Endothelial cell of umbilical vein (primary cell): ENCODE measurements at regions not wholly inside any gene's neighbourhood (a gene's known extent, or its start where the extent isn't known, plus 50 kb on each side); places are given as distances from the start of the nearest gene placed in this dataset.

Experiments used
- BruUV-seq: library from RNA; stranded (reverse); fragments of 400-500 nt; replicated peaks from 2 replicates; lab custom pipeline; 2021; lab: Mats Ljungman, UMichigan
- CTCF ChIA-PET: fragments of 300-600, 350-600 bp; sonication (Branson Sonifier 250); formaldehyde crosslinking; loops from one replicate; lab custom pipeline; 2021; ENCODE audit warnings: antibody characterized with exemption, inconsistent platforms; lab: Charles Lee
- POLR2A ChIA-PET: fragments of 300-600, 350-600 bp; sonication (Branson Sonifier 250); formaldehyde crosslinking; loops from one replicate; lab custom pipeline; 2021; ENCODE audit warnings: antibody characterized with exemption, inconsistent platforms; lab: Charles Lee
- DNase-seq: peaks from one replicate; pipeline ENCODE4 v3.0.0-alpha.2; 2011; ENCODE audit warnings: low read depth, low spot score
- FAIRE-seq: peaks from 2 replicates; lab custom pipeline; 2011; peaks lifted over from hg19 to GRCh38; lab: Jason Lieb, UNC
- H2AFZ ChIP-seq: 2 replicates; pipeline ENCODE4 v1.6.0; 2012; ENCODE audit warnings: low read depth, low read length, control low read depth, inconsistent platforms
- H3K27ac ChIP-seq: 2 replicates; pipeline ENCODE4 v1.5.1; 2011; ENCODE audit warnings: low read depth, mild to moderate bottlenecking, control low read depth, low read length, moderate library complexity; ENCODE audit not compliant: insufficient read depth
- H3K27me3 ChIP-seq, 2 experiments: 2 replicates each; pipeline versions ENCODE4 v1.6.0 to v1.6.1; 2011; ENCODE audit warnings: low read length in 2 of 2, mixed read lengths in 1 of 2; ENCODE audit not compliant: control insufficient read depth in 2 of 2, insufficient read depth in 2 of 2
- H3K36me3 ChIP-seq, 2 experiments: 2 replicates in 1 of 2; 3 replicates in 1 of 2; pipeline ENCODE4 v1.5.1; 2011; ENCODE audit warnings: low read length in 2 of 2, mild to moderate bottlenecking in 1 of 2, moderate library complexity in 1 of 2; ENCODE audit not compliant: control insufficient read depth in 2 of 2, insufficient read depth in 2 of 2; ENCODE audit errors: extremely low read depth in 1 of 2
- H3K4me1 ChIP-seq: 3 replicates; pipeline ENCODE4 v1.5.1; 2011; ENCODE audit warnings: mild to moderate bottlenecking, low read length; ENCODE audit not compliant: control insufficient read depth, insufficient read depth; ENCODE audit errors: extremely low read depth
- H3K4me2 ChIP-seq: 2 replicates; pipeline ENCODE4 v1.6.1; 2011; ENCODE audit warnings: low read length, control low read depth, mixed read lengths; ENCODE audit not compliant: insufficient read depth
- H3K4me3 ChIP-seq, 3 experiments: fragments of 200-600 bp in 1 of 3; sonication (generic), shearing (Covaris generic) in 1 of 3; replicated peaks in 1 of 3; 2 replicates each; pipeline ENCODE4 v1.5.1; 2011 to 2016; ENCODE audit warnings: control low read depth in 3 of 3, low read length in 3 of 3, mild to moderate bottlenecking in 2 of 3, inconsistent platforms in 1 of 3, low read depth in 1 of 3, moderate library complexity in 1 of 3; ENCODE audit not compliant: insufficient read depth in 1 of 3
- H3K79me2 ChIP-seq: 2 replicates; pipeline ENCODE4 v1.6.0; 2012; ENCODE audit warnings: low read length, inconsistent platforms; ENCODE audit not compliant: control insufficient read depth, insufficient read depth
- H3K9ac ChIP-seq: replicated peaks from 2 replicates; pipeline ENCODE3; 2011; ENCODE audit warnings: low read length, control low read depth; ENCODE audit not compliant: insufficient read depth; ENCODE audit errors: extremely low read depth
- H3K9me1 ChIP-seq: replicated peaks from 3 replicates; pipeline ENCODE4 v1.6.0; 2011; ENCODE audit warnings: mild to moderate bottlenecking, low read length; ENCODE audit not compliant: control insufficient read depth, insufficient read depth; ENCODE audit errors: extremely low read depth
- H3K9me3 ChIP-seq: replicated peaks from 2 replicates; pipeline ENCODE4 v1.5.1; 2012; ENCODE audit warnings: low read length, inconsistent platforms; ENCODE audit not compliant: control insufficient read depth, insufficient read depth
- H4K20me1 ChIP-seq: replicated peaks from 2 replicates; pipeline ENCODE3; 2011; ENCODE audit warnings: mild to moderate bottlenecking, low read length; ENCODE audit not compliant: control insufficient read depth, insufficient read depth; ENCODE audit errors: extremely low read depth
- CTCF ChIP-seq, 2 donors: IDR thresholded peaks; 1 replicate in 1 of 2; 2 replicates in 1 of 2; pipeline ENCODE4 v1.5.1; 2011; ENCODE audit warnings: low read length in 2 of 2, mild to moderate bottlenecking in 2 of 2, moderate library complexity in 2 of 2, control low read depth in 1 of 2, inconsistent platforms in 1 of 2, low read depth in 1 of 2; ENCODE audit not compliant: insufficient read depth in 1 of 2; ENCODE audit errors: extremely low read depth in 1 of 2
- EZH2 ChIP-seq: IDR thresholded peaks from 2 replicates; pipeline ENCODE4 v1.6.1; 2012; ENCODE audit warnings: borderline replicate concordance, low read depth, mild to moderate bottlenecking, moderate library complexity, low read length, inconsistent platforms; ENCODE audit not compliant: severe bottlenecking
- FOS ChIP-seq: IDR thresholded peaks from 2 replicates; pipeline ENCODE4 v1.6.1; 2011; ENCODE audit warnings: mild to moderate bottlenecking, low read length, moderate library complexity, borderline replicate concordance; ENCODE audit not compliant: insufficient read depth
- GATA2 ChIP-seq: IDR thresholded peaks from 2 replicates; pipeline ENCODE4 v1.7.0; 2011; ENCODE audit warnings: low read depth, mild to moderate bottlenecking, moderate library complexity, mixed read lengths, low read length; ENCODE audit not compliant: insufficient read length, insufficient read depth
- JUN ChIP-seq: IDR thresholded peaks from 2 replicates; pipeline ENCODE4 v1.6.1; 2011; ENCODE audit warnings: borderline replicate concordance, low read depth; ENCODE audit not compliant: insufficient read length, insufficient read depth
- MAX ChIP-seq: IDR thresholded peaks from 2 replicates; pipeline ENCODE4 v1.6.1; 2011; ENCODE audit not compliant: insufficient read depth, insufficient read length
- MYC ChIP-seq: IDR thresholded peaks from one replicate; pipeline ENCODE4 v1.6.1; 2011; ENCODE audit warnings: mild to moderate bottlenecking, low read depth, low read length
- POLR2A ChIP-seq: IDR thresholded peaks from 2 replicates; pipeline ENCODE4 v1.6.1; 2012; ENCODE audit warnings: low read depth, mild to moderate bottlenecking, control low read depth, low read length
- POLR2AphosphoS5 ChIP-seq: IDR thresholded peaks from 2 replicates; pipeline ENCODE4 v1.6.1; 2012; ENCODE audit warnings: low read depth, mild to moderate bottlenecking, control low read depth, low read length, moderate library complexity; ENCODE audit not compliant: insufficient read depth
- dilution Hi-C: fragments of 300-500 bp; cut with MboI; formaldehyde crosslinking; loops from one replicate; pipeline ENCODE4 v1.15.0; 2019; ENCODE audit warnings: low sequenced_read_pairs; ENCODE audit not compliant: extremely low pct_ligation_motif_present
- intact Hi-C: fragments of 100-400 bp; cut with micrococcal nuclease; formaldehyde crosslinking; loops from one replicate; pipeline ENCODE4 v1.10.0; 2022

DNA sequence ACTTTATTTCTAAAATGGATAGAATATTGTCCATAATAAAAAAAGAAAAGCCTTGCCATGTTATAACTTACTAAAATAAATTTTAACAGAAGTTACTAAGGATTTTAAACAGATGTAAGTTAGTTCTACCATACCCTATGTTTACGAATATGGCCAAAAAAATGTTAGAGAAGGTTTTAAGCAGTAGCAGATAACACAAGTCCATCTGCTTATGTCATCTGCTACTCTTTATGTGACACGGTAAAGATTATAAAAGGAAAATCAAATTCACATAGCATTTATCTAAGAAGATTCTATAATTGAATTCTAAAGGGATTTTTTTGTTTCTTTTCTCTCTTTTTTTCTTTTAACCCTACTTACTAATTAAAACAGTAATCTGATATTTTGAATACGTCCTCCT is 114.2 kb upstream of the MIR17HG start:
- Histone ChIP-seq H3K79me2 (no peaks in the 10 kb centered on the region), H3K9ac (no peak overlapping the region), H3K4me3 (no peak overlapping the region), H3K9me1 (no peaks in the 10 kb centered on the region), H4K20me1 (no peaks in the 10 kb centered on the region), H3K4me1 (no peaks in the 10 kb centered on the region), H3K27ac (no peak overlapping the region), H3K9me3 (no peaks in the 10 kb centered on the region), H3K27me3 (no peaks in the 10 kb centered on the region), H3K36me3 (no peaks in the 10 kb centered on the region), H2AFZ (no peak overlapping the region), H3K4me2 (no peak overlapping the region)
- ChIA-PET CTCF (no interaction called here), POLR2A (no interaction called here)
- DNase-seq (no peak), FAIRE-seq (no peak)
- TF ChIP-seq CTCF (IDR thresholded peaks at IDR 0.05; ENCODE audit: extremely low read depth in 1 of 2, insufficient read depth in 1 of 2, low read depth in 1 of 2, low read length in 2 of 2) (no peak), MYC (no peak), JUN (no peak), POLR2A (no peak), GATA2 (no peak), MAX (no peak), POLR2AphosphoS5 (no peak), FOS (no peak), EZH2 (no peak)
- dilution Hi-C loops (no loop called here), intact Hi-C loops (no loop called here)
- no TSS peak for BruUV-seq
